HEK293T (cell line): ENCODE measurements at regions not wholly inside any gene's neighbourhood (a gene's known extent, or its start where the extent isn't known, plus 50 kb on each side); places are given as distances from the start of the nearest gene placed in this dataset.

Experiments used
- BHLHE40 ChIP-seq: fragments of 450-650 bp; IDR thresholded peaks from 2 replicates; pipeline ENCODE4 v1.6.1; 2016; ENCODE audit warnings: mild to moderate bottlenecking, moderate library complexity, borderline replicate concordance
- CTBP1 ChIP-seq: fragments of 450-650 bp; IDR thresholded peaks from 2 replicates; pipeline ENCODE4 v1.6.1; 2016; ENCODE audit warnings: borderline replicate concordance
- FOXA1 ChIP-seq: fragments of 450-650 bp; IDR thresholded peaks from 2 replicates; pipeline ENCODE4 v1.6.1; 2016; ENCODE audit warnings: mild to moderate bottlenecking
- FOXM1 ChIP-seq: fragments of 450-650 bp; IDR thresholded peaks from 2 replicates; pipeline ENCODE4 v1.6.1; 2017; ENCODE audit warnings: mild to moderate bottlenecking, borderline replicate concordance
- HDGF ChIP-seq: fragments of 450-650 bp; IDR thresholded peaks from 2 replicates; pipeline ENCODE4 v1.6.1; 2017; ENCODE audit warnings: antibody characterized with exemption, borderline replicate concordance
- LEF1 ChIP-seq: fragments of 450-650 bp; IDR thresholded peaks from 2 replicates; pipeline ENCODE4 v1.6.1; 2017; ENCODE audit warnings: mild to moderate bottlenecking, borderline replicate concordance
- SUZ12 ChIP-seq: fragments of 450-650 bp; IDR thresholded peaks from 2 replicates; pipeline ENCODE4 v1.6.1; 2016; ENCODE audit warnings: mild to moderate bottlenecking
- ZNF384 ChIP-seq: fragments of 450-650 bp; IDR thresholded peaks from 2 replicates; pipeline ENCODE4 v1.6.1; 2016

- TF ChIP-seq BHLHE40 (no peak), SUZ12 (no peak), ZNF384 (no peak), CTBP1 (no peak), LEF1 (no peak), HDGF (no peak), FOXM1 (no peak), FOXA1 (no peak)
Observed at GRCh38 chr2:33984131-33984530, 385.0 kb upstream of the FAM98A start.
